ENCODE measurements at regions not wholly inside any gene's neighbourhood (a gene's known extent, or its start where the extent isn't known, plus 50 kb on each side); places are given as distances from the start of the nearest gene placed in this dataset.

DNA sequence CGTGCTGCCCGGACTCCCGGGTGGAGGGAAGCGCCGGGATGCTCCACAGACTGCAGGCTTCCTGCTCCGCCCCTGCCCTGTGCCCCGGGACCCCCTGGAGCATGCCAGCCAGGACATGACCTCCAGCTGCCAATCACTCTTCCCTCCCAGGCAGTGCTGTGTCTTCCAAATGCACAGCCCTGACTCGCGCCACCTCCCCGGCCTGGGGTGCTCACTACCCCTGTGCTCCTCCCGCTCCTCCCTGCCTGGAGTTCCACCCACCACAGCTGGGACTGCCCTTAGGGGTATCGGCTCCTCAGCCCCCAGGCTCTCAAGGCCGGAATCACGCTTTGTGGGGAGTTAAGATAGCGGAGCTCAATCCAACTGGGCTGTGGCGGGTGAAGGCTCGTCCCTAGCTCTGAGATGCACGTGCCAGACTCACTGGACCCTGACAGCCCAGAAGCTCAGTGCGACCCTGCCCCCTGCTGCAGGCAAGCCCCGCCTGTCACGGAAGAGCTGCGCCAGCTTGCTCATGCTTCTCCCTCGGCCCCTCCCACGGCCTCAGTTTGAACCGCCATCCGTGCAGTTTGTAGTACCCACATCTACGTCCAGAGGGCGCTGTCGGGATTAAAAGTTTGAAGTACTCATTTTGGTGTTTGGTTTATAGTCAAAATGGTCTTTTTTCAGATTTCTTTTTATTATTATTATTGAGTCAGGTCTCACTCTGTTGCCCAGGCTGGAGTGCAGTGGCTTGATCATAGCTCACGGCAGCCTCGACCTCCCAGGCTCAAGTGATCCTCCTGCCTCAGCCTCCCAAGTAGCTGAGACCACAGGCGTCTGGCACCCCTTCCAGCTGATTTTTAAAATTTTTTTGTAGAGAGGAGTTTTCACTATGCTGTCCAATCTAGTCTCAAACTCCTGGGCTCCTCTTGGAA is 142.5 kb upstream of the TCERG1L start:
- H3K27ac Mint-ChIP-seq, result no peak overlapping the region
- no peaks in the 10 kb centered on the region for H3K9me3 Mint-ChIP-seq
- no CpG with 5 or more reads among the region's 32 CpGs for WGBS (ENCODE audit: extremely low coverage, insufficient read length, low lambda C conversion rate)

More for the DNA sequence above, 142.5 kb upstream of the TCERG1L start:
- H3K4ac ChIP-seq (ENCODE audit: low read depth, low read length), result no peak overlapping the region
- H3K27ac ChIP-seq (ENCODE audit: insufficient read length, low read depth, low read length), result no peak overlapping the region
- H3K4me1 ChIP-seq (ENCODE audit: insufficient read depth, low read length), result peaks cover 3% of the 10 kb centered on the region; the same call in 1 of the 2 replicates
- peak overlapping the region; percentile 58 to 66; a peak in 4 of 5 replicates for H3K4me3 Mint-ChIP-seq
- H3T11ph ChIP-seq (ENCODE audit: low read length), result no peak overlapping the region
- H4K5ac ChIP-seq (ENCODE audit: insufficient read length, low read depth, low read length), result no peak overlapping the region
- DNase-seq, result peak; percentile 89
- H3K9me3 ChIP-seq (ENCODE audit: control insufficient read depth, low read depth, low read length), result no peaks in the 10 kb centered on the region
- H4K91ac ChIP-seq (ENCODE audit: insufficient read length, low read depth, low read length), result no peak overlapping the region
- no peak overlapping the region for H3K23ac ChIP-seq (ENCODE audit: insufficient read length, low read depth, low read length)
- H2BK12ac ChIP-seq (ENCODE audit: insufficient read length, low read depth, low read length), result no peak overlapping the region
- H4K8ac ChIP-seq (replicated peaks; ENCODE audit: insufficient read length, low read depth, low read length), result no peak overlapping the region
- H2BK120ac ChIP-seq (ENCODE audit: low read depth, low read length, poor library complexity, severe bottlenecking), result no peak overlapping the region
- TF ChIP-seq, protein P1, sequence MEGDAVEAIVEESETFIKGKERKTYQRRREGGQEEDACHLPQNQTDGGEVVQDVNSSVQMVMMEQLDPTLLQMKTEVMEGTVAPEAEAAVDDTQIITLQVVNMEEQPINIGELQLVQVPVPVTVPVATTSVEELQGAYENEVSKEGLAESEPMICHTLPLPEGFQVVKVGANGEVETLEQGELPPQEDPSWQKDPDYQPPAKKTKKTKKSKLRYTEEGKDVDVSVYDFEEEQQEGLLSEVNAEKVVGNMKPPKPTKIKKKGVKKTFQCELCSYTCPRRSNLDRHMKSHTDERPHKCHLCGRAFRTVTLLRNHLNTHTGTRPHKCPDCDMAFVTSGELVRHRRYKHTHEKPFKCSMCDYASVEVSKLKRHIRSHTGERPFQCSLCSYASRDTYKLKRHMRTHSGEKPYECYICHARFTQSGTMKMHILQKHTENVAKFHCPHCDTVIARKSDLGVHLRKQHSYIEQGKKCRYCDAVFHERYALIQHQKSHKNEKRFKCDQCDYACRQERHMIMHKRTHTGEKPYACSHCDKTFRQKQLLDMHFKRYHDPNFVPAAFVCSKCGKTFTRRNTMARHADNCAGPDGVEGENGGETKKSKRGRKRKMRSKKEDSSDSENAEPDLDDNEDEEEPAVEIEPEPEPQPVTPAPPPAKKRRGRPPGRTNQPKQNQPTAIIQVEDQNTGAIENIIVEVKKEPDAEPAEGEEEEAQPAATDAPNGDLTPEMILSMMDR (conservative IDR thresholded peaks at IDR 0.05), result peak; percentile 94
- no peak overlapping the region for H3K14ac ChIP-seq (ENCODE audit: insufficient read depth, low read length)
- peaks cover 14 to 19% of the 10 kb centered on the region in 2 experiments for H3K4me1 Mint-ChIP-seq
- H3K27me3 Mint-ChIP-seq (ENCODE audit: low read depth), result peaks cover 6% of the 10 kb centered on the region
- H3K56ac ChIP-seq (ENCODE audit: insufficient read length, low read depth, low read length), result no peak overlapping the region
- no peak overlapping the region for H2AK5ac ChIP-seq (ENCODE audit: insufficient read length, low read length)
- peak overlapping the region; percentile 22 for H3K18ac ChIP-seq (ENCODE audit: insufficient read length, low read depth, low read length)
- no peak overlapping the region for H3K9ac ChIP-seq (ENCODE audit: extremely low read depth, insufficient read length, low read length)
- no peak overlapping the region for H2BK15ac ChIP-seq (ENCODE audit: low read depth, low read length)
- H2AFZ ChIP-seq (ENCODE audit: low read length), result no peak overlapping the region
- no peaks in the 10 kb centered on the region for H3K23me2 ChIP-seq (ENCODE audit: insufficient read length, low read depth, low read length, poor library complexity, severe bottlenecking)
- no peak overlapping the region for H2BK20ac ChIP-seq (ENCODE audit: low read depth, low read length, poor library complexity, severe bottlenecking)
- no peaks in the 10 kb centered on the region for H4K20me1 ChIP-seq (ENCODE audit: control insufficient read depth, insufficient read depth, insufficient read length)
- H3K79me1 ChIP-seq (ENCODE audit: insufficient read depth, low read depth, low read length, poor library complexity, severe bottlenecking), result no peaks in the 10 kb centered on the region
- no peaks in the 10 kb centered on the region for H3K27me3 ChIP-seq (ENCODE audit: insufficient read depth, low read length)
- peak overlapping the region; percentile 58 for H3K4me2 ChIP-seq (ENCODE audit: insufficient read depth, insufficient read length, low read length)
- H3K36me3 Mint-ChIP-seq (ENCODE audit: insufficient read depth in 1 of 3, low read depth in 3 of 3), result no peaks in the 10 kb centered on the region; a peak in 1 of 7 replicates
- H3K79me2 ChIP-seq (ENCODE audit: insufficient read depth, low read length), result no peaks in the 10 kb centered on the region
- H2BK5ac ChIP-seq (ENCODE audit: insufficient read length, low read length), result no peak overlapping the region
